ENCODE measurements at regions not wholly inside any gene's neighbourhood (a gene's known extent, or its start where the extent isn't known, plus 50 kb on each side); places are given as distances from the start of the nearest gene placed in this dataset.

DNA sequence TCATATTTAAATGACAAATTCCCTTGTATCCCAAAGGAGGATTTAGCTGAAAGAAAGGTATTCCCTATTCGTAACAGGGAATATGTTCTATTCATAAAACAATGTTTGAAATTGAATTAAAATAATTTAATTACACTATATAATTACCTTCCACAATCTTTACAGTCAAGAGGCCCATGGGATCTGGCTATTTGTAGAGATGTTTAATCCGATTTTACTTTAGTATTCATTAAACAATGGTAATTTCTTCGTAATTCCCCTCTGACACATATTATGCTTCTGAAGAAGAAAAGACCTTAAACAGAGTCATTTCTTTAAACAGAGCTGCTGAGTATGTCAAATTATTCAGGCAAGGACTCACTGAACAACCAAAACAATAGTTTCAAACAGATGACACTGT, 98.8 kb downstream of the MAGEC1 start:
- Histone ChIP-seq H3K9me3 (ENCODE audit: control extremely low read depth in 1 of 5, control insufficient read depth in 4 of 5, insufficient read depth in 2 of 5, low read depth in 1 of 5, low read length in 4 of 5) (no peaks in the 10 kb centered on the region), H3K4me1 (ENCODE audit: control extremely low read depth in 1 of 4, control insufficient read depth in 4 of 4, insufficient read depth in 4 of 4, low read length in 3 of 4) (no peaks in the 10 kb centered on the region), H3K36me3 (ENCODE audit: control insufficient read depth in 4 of 4, insufficient read depth in 4 of 4, low read length in 3 of 4) (no peaks in the 10 kb centered on the region), H3K4me3 (ENCODE audit: control insufficient read depth in 1 of 7, extremely low read depth in 1 of 7, insufficient read depth in 4 of 7, low read depth in 2 of 7, low read length in 6 of 7) (no peak overlapping the region), H3K27me3 (replicated peaks in 2 of 5; ENCODE audit: control insufficient read depth in 4 of 5, insufficient read depth in 5 of 5, low read length in 4 of 5) (no peaks in the 10 kb centered on the region), H3K27ac (ENCODE audit: insufficient read depth in 1 of 2, low read depth in 1 of 2, low read length in 2 of 2, poor library complexity in 1 of 2, severe bottlenecking in 2 of 2) (no peak overlapping the region)
- POLR2A ChIA-PET, result no interaction called here
- DNase-seq, result no peak
- WGBS (ENCODE audit: insufficient coverage), result no CpG with 5 or more reads among the region's 3 CpGs
- CTCF ChIA-PET, result no interaction called here

DNA sequence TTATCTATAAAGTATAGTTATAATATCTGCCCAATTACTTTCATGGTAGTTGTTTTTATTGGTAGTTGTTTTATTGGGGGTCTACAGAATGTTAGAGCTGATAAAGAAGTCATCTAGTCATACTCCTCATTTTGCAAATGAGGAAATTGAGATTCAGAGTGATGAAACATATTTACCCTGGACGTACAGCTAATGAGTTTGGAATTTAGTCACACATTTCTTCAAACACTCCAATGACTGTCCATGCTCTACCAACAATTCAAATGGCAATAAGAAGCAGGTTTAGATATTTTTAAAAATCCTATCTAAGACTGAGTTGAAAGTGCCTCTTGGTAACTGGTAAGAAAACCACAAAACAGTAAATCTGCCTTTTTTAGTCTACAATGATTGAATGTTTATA, 98.2 kb downstream of the MAGEC1 start:
- H3K9me3 ChIP-seq (ENCODE audit: control extremely low read depth in 1 of 5, control insufficient read depth in 4 of 5, insufficient read depth in 2 of 5, low read depth in 1 of 5, low read length in 4 of 5), result no peaks in the 10 kb centered on the region
- ChIA-PET CTCF (no interaction called here), POLR2A (no interaction called here)
- no peaks in the 10 kb centered on the region for H3K36me3 ChIP-seq (ENCODE audit: control insufficient read depth in 4 of 4, insufficient read depth in 4 of 4, low read length in 3 of 4)
- H3K4me3 ChIP-seq (ENCODE audit: control insufficient read depth in 1 of 7, extremely low read depth in 1 of 7, insufficient read depth in 4 of 7, low read depth in 2 of 7, low read length in 6 of 7), result no peak overlapping the region
- DNase-seq, result no peak
- H3K27ac ChIP-seq (ENCODE audit: insufficient read depth in 1 of 2, low read depth in 1 of 2, low read length in 2 of 2, poor library complexity in 1 of 2, severe bottlenecking in 2 of 2), result no peak overlapping the region
- WGBS (ENCODE audit: insufficient coverage), result no CpG with 5 or more reads among the region's 1 CpG
- H3K4me1 ChIP-seq (ENCODE audit: control extremely low read depth in 1 of 4, control insufficient read depth in 4 of 4, insufficient read depth in 4 of 4, low read length in 3 of 4), result no peaks in the 10 kb centered on the region
- no peaks in the 10 kb centered on the region for H3K27me3 ChIP-seq (replicated peaks in 2 of 5; ENCODE audit: control insufficient read depth in 4 of 5, insufficient read depth in 5 of 5, low read length in 4 of 5)

DNA sequence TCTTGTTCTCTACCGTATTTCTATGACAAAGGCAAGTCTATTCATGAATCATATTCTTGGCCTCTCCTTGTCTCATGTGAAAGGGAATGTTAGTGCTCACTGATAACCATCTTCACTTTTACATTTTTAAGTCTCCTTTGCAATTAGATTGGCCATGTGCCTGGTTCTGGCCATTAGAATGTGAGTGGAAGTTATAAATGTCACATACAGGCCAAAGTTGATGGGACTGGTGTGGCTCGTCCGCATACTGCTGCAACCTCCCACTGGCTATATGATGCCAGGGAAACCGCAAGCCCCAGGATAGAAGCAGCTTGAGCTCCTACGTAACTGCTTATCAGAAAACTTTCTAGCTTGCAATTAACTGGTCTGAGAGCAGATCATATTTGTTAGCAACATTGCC, 86.1 kb downstream of the MAGEC1 start:
- ChIA-PET POLR2A (no interaction called here), CTCF (no interaction called here)
- no peak overlapping the region for H3K27ac ChIP-seq (ENCODE audit: insufficient read depth in 1 of 2, low read depth in 1 of 2, low read length in 2 of 2, poor library complexity in 1 of 2, severe bottlenecking in 2 of 2)
- H3K4me3 ChIP-seq (ENCODE audit: control insufficient read depth in 1 of 7, extremely low read depth in 1 of 7, insufficient read depth in 4 of 7, low read depth in 2 of 7, low read length in 6 of 7), result no peak overlapping the region
- no peaks in the 10 kb centered on the region for H3K27me3 ChIP-seq (replicated peaks in 2 of 5; ENCODE audit: control insufficient read depth in 4 of 5, insufficient read depth in 5 of 5, low read length in 4 of 5)
- H3K4me1 ChIP-seq (ENCODE audit: control extremely low read depth in 1 of 4, control insufficient read depth in 4 of 4, insufficient read depth in 4 of 4, low read length in 3 of 4), result no peaks in the 10 kb centered on the region
- no peak for DNase-seq
- H3K9me3 ChIP-seq (ENCODE audit: control extremely low read depth in 1 of 5, control insufficient read depth in 4 of 5, insufficient read depth in 2 of 5, low read depth in 1 of 5, low read length in 4 of 5), result no peaks in the 10 kb centered on the region
- 73% methylated on average over 5 of the region's 5 CpGs for WGBS (ENCODE audit: insufficient coverage)
- H3K36me3 ChIP-seq (ENCODE audit: control insufficient read depth in 4 of 4, insufficient read depth in 4 of 4, low read length in 3 of 4), result no peaks in the 10 kb centered on the region

DNA sequence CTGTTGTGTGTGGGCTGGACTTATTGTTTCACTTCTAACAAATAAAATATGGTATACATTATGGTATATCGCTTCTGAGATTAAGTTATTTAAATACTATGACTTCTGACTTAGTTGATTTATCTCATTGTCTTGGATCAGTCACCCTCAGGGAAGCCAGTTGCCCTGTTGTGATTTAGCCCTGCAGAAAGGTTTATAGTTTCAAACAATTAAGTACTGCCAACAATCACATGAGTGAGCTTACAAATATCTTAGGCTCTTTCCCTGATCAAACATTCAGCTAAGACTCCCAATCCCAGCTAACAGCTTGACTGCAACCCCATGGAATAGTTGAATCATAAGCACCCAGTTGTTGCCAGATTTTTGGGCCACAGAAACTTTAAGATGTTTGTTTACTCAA, 85.4 kb downstream of the MAGEC1 start:
- H3K27me3 ChIP-seq (replicated peaks in 2 of 5; ENCODE audit: control insufficient read depth in 4 of 5, insufficient read depth in 5 of 5, low read length in 4 of 5), result no peaks in the 10 kb centered on the region
- CTCF ChIA-PET, result no interaction called here
- H3K4me3 ChIP-seq (ENCODE audit: control insufficient read depth in 1 of 7, extremely low read depth in 1 of 7, insufficient read depth in 4 of 7, low read depth in 2 of 7, low read length in 6 of 7), result no peak overlapping the region
- H3K27ac ChIP-seq (ENCODE audit: insufficient read depth in 1 of 2, low read depth in 1 of 2, low read length in 2 of 2, poor library complexity in 1 of 2, severe bottlenecking in 2 of 2), result no peak overlapping the region
- WGBS (ENCODE audit: insufficient coverage), result no CpG with 5 or more reads among the region's 1 CpG
- no peaks in the 10 kb centered on the region for H3K4me1 ChIP-seq (ENCODE audit: control extremely low read depth in 1 of 4, control insufficient read depth in 4 of 4, insufficient read depth in 4 of 4, low read length in 3 of 4)
- DNase-seq, result no peak
- H3K36me3 ChIP-seq (ENCODE audit: control insufficient read depth in 4 of 4, insufficient read depth in 4 of 4, low read length in 3 of 4), result no peaks in the 10 kb centered on the region
- H3K9me3 ChIP-seq (ENCODE audit: control extremely low read depth in 1 of 5, control insufficient read depth in 4 of 5, insufficient read depth in 2 of 5, low read depth in 1 of 5, low read length in 4 of 5), result no peaks in the 10 kb centered on the region
- POLR2A ChIA-PET, result no interaction called here

DNA sequence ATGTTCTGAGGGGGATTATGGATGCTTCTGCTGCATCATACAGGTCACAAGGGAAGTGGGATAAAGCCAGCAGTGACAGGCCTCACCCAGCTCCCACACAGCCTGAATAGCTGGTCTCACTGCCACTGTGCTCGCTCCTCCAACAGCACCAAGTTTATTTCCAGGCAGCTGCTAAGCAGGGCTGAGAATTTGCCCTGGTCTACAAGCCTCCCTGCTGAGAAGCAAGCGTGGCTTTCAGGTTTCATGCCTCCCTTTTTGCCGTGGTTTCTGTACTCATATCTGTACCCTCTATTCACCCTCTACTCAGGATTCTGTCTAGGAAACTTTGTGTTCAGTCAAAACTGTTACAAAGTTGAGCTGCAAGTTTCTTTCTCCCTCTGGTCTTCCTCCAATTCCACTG, 78.6 kb downstream of the MAGEC1 start:
- WGBS (ENCODE audit: insufficient coverage), result 84% methylated on average over 3 of the region's 3 CpGs
- DNase-seq, result no peak
- no peaks in the 10 kb centered on the region for H3K36me3 ChIP-seq (ENCODE audit: control insufficient read depth in 4 of 4, insufficient read depth in 4 of 4, low read length in 3 of 4)
- POLR2A ChIA-PET, result no interaction called here
- H3K27me3 ChIP-seq (replicated peaks in 2 of 5; ENCODE audit: control insufficient read depth in 4 of 5, insufficient read depth in 5 of 5, low read length in 4 of 5), result no peaks in the 10 kb centered on the region
- no peaks in the 10 kb centered on the region for H3K9me3 ChIP-seq (ENCODE audit: control extremely low read depth in 1 of 5, control insufficient read depth in 4 of 5, insufficient read depth in 2 of 5, low read depth in 1 of 5, low read length in 4 of 5)
- H3K4me3 ChIP-seq (ENCODE audit: control insufficient read depth in 1 of 7, extremely low read depth in 1 of 7, insufficient read depth in 4 of 7, low read depth in 2 of 7, low read length in 6 of 7), result no peak overlapping the region
- H3K27ac ChIP-seq (ENCODE audit: insufficient read depth in 1 of 2, low read depth in 1 of 2, low read length in 2 of 2, poor library complexity in 1 of 2, severe bottlenecking in 2 of 2), result no peak overlapping the region
- H3K4me1 ChIP-seq (ENCODE audit: control extremely low read depth in 1 of 4, control insufficient read depth in 4 of 4, insufficient read depth in 4 of 4, low read length in 3 of 4), result no peaks in the 10 kb centered on the region
- CTCF ChIA-PET, result no interaction called here

DNA sequence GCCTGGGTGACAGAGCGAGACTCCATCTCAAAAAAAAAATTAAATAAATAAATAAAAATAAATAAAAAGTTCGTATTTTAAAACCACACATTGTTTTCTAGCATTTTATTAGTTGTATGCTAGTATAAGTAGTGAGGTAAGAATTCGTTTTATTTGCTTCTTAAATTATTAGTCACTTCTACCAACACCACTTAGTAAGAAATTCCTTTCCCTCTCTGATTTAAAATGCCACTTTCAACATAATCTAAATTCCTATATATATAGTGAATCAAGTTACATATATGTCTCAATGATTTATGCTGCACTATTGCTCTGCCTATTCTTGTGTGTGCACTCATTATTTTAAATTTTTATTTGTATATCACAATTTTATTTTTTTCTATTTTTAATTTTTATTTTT, 72.1 kb downstream of the MAGEC1 start:
- POLR2A ChIA-PET, result no interaction called here
- Histone ChIP-seq H3K9me3 (ENCODE audit: control extremely low read depth in 1 of 5, control insufficient read depth in 4 of 5, insufficient read depth in 2 of 5, low read depth in 1 of 5, low read length in 4 of 5) (no peaks in the 10 kb centered on the region), H3K27me3 (replicated peaks in 2 of 5; ENCODE audit: control insufficient read depth in 4 of 5, insufficient read depth in 5 of 5, low read length in 4 of 5) (no peaks in the 10 kb centered on the region), H3K4me1 (ENCODE audit: control extremely low read depth in 1 of 4, control insufficient read depth in 4 of 4, insufficient read depth in 4 of 4, low read length in 3 of 4) (no peaks in the 10 kb centered on the region), H3K36me3 (ENCODE audit: control insufficient read depth in 4 of 4, insufficient read depth in 4 of 4, low read length in 3 of 4) (no peaks in the 10 kb centered on the region), H3K27ac (ENCODE audit: insufficient read depth in 1 of 2, low read depth in 1 of 2, low read length in 2 of 2, poor library complexity in 1 of 2, severe bottlenecking in 2 of 2) (no peak overlapping the region), H3K4me3 (ENCODE audit: control insufficient read depth in 1 of 7, extremely low read depth in 1 of 7, insufficient read depth in 4 of 7, low read depth in 2 of 7, low read length in 6 of 7) (no peak overlapping the region)
- CTCF ChIA-PET, result no interaction called here
- DNase-seq, result no peak
- no CpG with 5 or more reads among the region's 3 CpGs for WGBS (ENCODE audit: insufficient coverage)

DNA sequence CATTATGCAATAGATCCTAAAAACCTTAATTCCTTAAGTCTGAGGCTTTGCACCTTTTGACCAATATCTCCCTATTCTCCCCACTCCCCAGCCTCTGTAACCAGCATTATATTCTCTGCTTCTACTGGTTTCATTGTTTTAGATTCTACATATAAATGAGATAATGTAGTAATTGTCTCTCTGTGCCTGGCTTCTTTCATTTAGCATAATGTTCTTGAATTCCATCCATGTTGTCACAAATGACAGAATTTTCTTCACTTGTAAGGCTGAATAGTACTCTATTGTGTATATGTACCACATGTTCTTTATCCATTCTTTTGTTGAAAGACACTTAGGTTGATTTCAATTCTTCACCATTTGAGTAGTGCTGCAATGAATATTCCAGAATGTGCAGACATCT, 66.0 kb downstream of the MAGEC1 start:
- no peaks in the 10 kb centered on the region for H3K4me1 ChIP-seq (ENCODE audit: control extremely low read depth in 1 of 4, control insufficient read depth in 4 of 4, insufficient read depth in 4 of 4, low read length in 3 of 4)
- CTCF ChIA-PET, result no interaction called here
- H3K4me3 ChIP-seq (ENCODE audit: control insufficient read depth in 1 of 7, extremely low read depth in 1 of 7, insufficient read depth in 4 of 7, low read depth in 2 of 7, low read length in 6 of 7), result no peak overlapping the region
- no peak for DNase-seq
- H3K27ac ChIP-seq (ENCODE audit: insufficient read depth in 1 of 2, low read depth in 1 of 2, low read length in 2 of 2, poor library complexity in 1 of 2, severe bottlenecking in 2 of 2), result no peak overlapping the region
- H3K36me3 ChIP-seq (ENCODE audit: control insufficient read depth in 4 of 4, insufficient read depth in 4 of 4, low read length in 3 of 4), result no peaks in the 10 kb centered on the region
- POLR2A ChIA-PET, result no interaction called here
- H3K27me3 ChIP-seq (replicated peaks in 2 of 5; ENCODE audit: control insufficient read depth in 4 of 5, insufficient read depth in 5 of 5, low read length in 4 of 5), result no peaks in the 10 kb centered on the region
- no peaks in the 10 kb centered on the region for H3K9me3 ChIP-seq (ENCODE audit: control extremely low read depth in 1 of 5, control insufficient read depth in 4 of 5, insufficient read depth in 2 of 5, low read depth in 1 of 5, low read length in 4 of 5)

DNA sequence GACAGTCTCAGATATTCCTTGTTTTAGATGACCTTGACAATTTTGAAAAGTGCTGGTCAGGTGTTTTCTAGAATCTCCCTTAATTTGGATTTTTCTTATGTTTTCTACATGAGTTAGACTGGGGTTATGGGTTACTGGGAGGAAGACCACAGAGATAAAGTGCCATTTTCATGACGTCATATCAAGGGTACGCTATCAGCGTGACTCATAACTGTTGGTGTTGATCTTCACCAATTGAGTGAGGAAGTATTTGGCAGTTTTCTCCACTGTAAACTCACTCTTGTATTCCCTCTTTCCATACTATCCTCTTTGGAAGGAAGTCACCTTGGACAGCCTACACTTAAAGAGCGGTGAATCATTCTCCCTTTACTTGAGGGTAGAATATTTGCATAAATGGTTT, 56.9 kb downstream of the MAGEC1 start:
- ChIA-PET CTCF (no interaction called here), POLR2A (no interaction called here)
- no peak overlapping the region for H3K4me3 ChIP-seq (ENCODE audit: control insufficient read depth in 1 of 7, extremely low read depth in 1 of 7, insufficient read depth in 4 of 7, low read depth in 2 of 7, low read length in 6 of 7)
- no peaks in the 10 kb centered on the region for H3K4me1 ChIP-seq (ENCODE audit: control extremely low read depth in 1 of 4, control insufficient read depth in 4 of 4, insufficient read depth in 4 of 4, low read length in 3 of 4)
- no peaks in the 10 kb centered on the region for H3K36me3 ChIP-seq (ENCODE audit: control insufficient read depth in 4 of 4, insufficient read depth in 4 of 4, low read length in 3 of 4)
- H3K27ac ChIP-seq (ENCODE audit: insufficient read depth in 1 of 2, low read depth in 1 of 2, low read length in 2 of 2, poor library complexity in 1 of 2, severe bottlenecking in 2 of 2), result no peak overlapping the region
- no peak for DNase-seq
- no peaks in the 10 kb centered on the region for H3K9me3 ChIP-seq (ENCODE audit: control extremely low read depth in 1 of 5, control insufficient read depth in 4 of 5, insufficient read depth in 2 of 5, low read depth in 1 of 5, low read length in 4 of 5)
- H3K27me3 ChIP-seq (replicated peaks in 2 of 5; ENCODE audit: control insufficient read depth in 4 of 5, insufficient read depth in 5 of 5, low read length in 4 of 5), result no peaks in the 10 kb centered on the region
- 100% methylated on average over 1 of the region's 4 CpGs for WGBS (ENCODE audit: insufficient coverage)
